Liver (tissue), 3 donors: ENCODE measurements at regions not wholly inside any gene's neighbourhood (a gene's known extent, or its start where the extent isn't known, plus 50 kb on each side); places are given as distances from the start of the nearest gene placed in this dataset.

Experiments
- CTCF ChIP-seq: fragments of 150-350 bp; IDR thresholded peaks from 2 replicates; pipeline ENCODE4 v1.5.1; 2017; ENCODE audit warnings: improper control_type of control experiment, low read depth, low read length; ENCODE audit not compliant: missing input control
- EGR1 ChIP-seq, 2 donors: IDR thresholded peaks; 2 replicates each; pipeline ENCODE4 v1.6.1; 2016 to 2018; ENCODE audit warnings: antibody characterized with exemption in 2 of 2, low read depth in 2 of 2
- GABPA ChIP-seq, 2 donors: IDR thresholded peaks in 1 of 2; conservative IDR thresholded peaks in 1 of 2; 2 replicates each; pipeline ENCODE4 v1.6.1; 2016; ENCODE audit warnings: antibody characterized with exemption in 2 of 2, mild to moderate bottlenecking in 1 of 2, moderate library complexity in 1 of 2
- NR2F2 ChIP-seq: IDR thresholded peaks from 2 replicates; pipeline ENCODE4 v1.6.1; 2016; ENCODE audit warnings: antibody characterized with exemption
- RAD21 ChIP-seq, 2 donors: IDR thresholded peaks; 2 replicates each; pipeline ENCODE4 v1.6.1; 2016; ENCODE audit warnings: antibody characterized with exemption in 2 of 2, mild to moderate bottlenecking in 2 of 2
- TAF1 ChIP-seq: conservative IDR thresholded peaks from 2 replicates; pipeline ENCODE4 v1.6.1; 2016; ENCODE audit warnings: antibody characterized with exemption, mild to moderate bottlenecking
- YY1 ChIP-seq: IDR thresholded peaks from 2 replicates; pipeline ENCODE4 v1.6.1; 2016; ENCODE audit warnings: antibody characterized with exemption, mild to moderate bottlenecking
- TF ChIP-seq, protein P1 (sequence below): IDR thresholded peaks from 2 replicates; pipeline ENCODE4 v1.6.1; 2016; ENCODE audit warnings: antibody characterized with exemption, mild to moderate bottlenecking
- donor health status: healthy.
- donor health status: healthy.

DNA sequence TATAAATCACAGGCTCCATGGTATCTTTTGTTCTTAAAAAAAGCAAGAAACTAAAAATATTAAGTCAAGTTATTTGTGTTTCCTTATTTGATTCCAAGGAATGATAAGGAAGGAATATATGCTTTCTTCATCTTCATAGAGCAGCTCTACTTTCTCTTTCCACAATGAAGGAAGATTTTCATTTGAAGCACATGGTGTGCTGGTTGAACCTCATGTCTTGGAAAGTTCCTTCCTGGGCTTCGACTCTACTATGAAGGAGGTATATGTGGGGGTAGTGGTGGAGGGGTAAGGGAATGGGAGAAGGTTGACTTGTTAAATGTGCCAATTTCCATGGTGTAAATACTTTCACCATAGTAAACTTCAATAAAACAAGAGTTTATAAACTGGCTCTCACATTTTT lies 698.0 kb downstream of the CETN3 start:
- TF ChIP-seq CTCF, result no peak
- TF ChIP-seq, protein P1, sequence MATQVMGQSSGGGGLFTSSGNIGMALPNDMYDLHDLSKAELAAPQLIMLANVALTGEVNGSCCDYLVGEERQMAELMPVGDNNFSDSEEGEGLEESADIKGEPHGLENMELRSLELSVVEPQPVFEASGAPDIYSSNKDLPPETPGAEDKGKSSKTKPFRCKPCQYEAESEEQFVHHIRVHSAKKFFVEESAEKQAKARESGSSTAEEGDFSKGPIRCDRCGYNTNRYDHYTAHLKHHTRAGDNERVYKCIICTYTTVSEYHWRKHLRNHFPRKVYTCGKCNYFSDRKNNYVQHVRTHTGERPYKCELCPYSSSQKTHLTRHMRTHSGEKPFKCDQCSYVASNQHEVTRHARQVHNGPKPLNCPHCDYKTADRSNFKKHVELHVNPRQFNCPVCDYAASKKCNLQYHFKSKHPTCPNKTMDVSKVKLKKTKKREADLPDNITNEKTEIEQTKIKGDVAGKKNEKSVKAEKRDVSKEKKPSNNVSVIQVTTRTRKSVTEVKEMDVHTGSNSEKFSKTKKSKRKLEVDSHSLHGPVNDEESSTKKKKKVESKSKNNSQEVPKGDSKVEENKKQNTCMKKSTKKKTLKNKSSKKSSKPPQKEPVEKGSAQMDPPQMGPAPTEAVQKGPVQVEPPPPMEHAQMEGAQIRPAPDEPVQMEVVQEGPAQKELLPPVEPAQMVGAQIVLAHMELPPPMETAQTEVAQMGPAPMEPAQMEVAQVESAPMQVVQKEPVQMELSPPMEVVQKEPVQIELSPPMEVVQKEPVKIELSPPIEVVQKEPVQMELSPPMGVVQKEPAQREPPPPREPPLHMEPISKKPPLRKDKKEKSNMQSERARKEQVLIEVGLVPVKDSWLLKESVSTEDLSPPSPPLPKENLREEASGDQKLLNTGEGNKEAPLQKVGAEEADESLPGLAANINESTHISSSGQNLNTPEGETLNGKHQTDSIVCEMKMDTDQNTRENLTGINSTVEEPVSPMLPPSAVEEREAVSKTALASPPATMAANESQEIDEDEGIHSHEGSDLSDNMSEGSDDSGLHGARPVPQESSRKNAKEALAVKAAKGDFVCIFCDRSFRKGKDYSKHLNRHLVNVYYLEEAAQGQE, result no peak
- TF ChIP-seq YY1, result no peak
- no peak for TF ChIP-seq TAF1
- no peak for TF ChIP-seq GABPA (IDR thresholded peaks at IDR 0.05 in 1 of 2, conservative IDR thresholded peaks at IDR 0.05 in 1 of 2)
- TF ChIP-seq NR2F2, result no peak
- no peak for TF ChIP-seq EGR1 (IDR thresholded peaks at IDR 0.05; ENCODE audit: low read depth in 2 of 2)
- TF ChIP-seq RAD21 (IDR thresholded peaks at IDR 0.05), result no peak
